ENCODE measurements at regions not wholly inside any gene's neighbourhood (a gene's known extent, or its start where the extent isn't known, plus 50 kb on each side); places are given as distances from the start of the nearest gene placed in this dataset.

- TF ChIP-seq MYC (IDR thresholded peaks at IDR 0.05; ENCODE audit: low read depth, low read length) (no peak), CTCF (IDR thresholded peaks at IDR 0.05; ENCODE audit: low read depth, low read length) (no peak)
Measured at GRCh38 chr6:113187661-113188060, 669.5 kb upstream of the MARCKS start.

All from NB4 (cell line).